Keratinocyte (primary cell): ENCODE measurements at regions not wholly inside any gene's neighbourhood (a gene's known extent, or its start where the extent isn't known, plus 50 kb on each side); places are given as distances from the start of the nearest gene placed in this dataset.

Experiments
- DNase-seq: peaks from one replicate; pipeline ENCODE4 v3.0.0-alpha.2; 2011; ENCODE audit warnings: low read depth, missing footprints, low spot score
- FAIRE-seq: peaks from 2 replicates; lab custom pipeline; 2011; peaks lifted over from hg19 to GRCh38; lab: Jason Lieb, UNC
- H2AFZ ChIP-seq: 2 replicates; pipeline ENCODE4 v1.6.0; 2012; ENCODE audit warnings: low read length, control low read depth, inconsistent platforms; ENCODE audit not compliant: control insufficient read depth
- H3K27ac ChIP-seq: 2 replicates; pipeline ENCODE4 v1.5.1; 2011; ENCODE audit warnings: low read length; ENCODE audit not compliant: control insufficient read depth, insufficient read depth
- H3K27me3 ChIP-seq: 3 replicates; pipeline ENCODE4 v1.6.0; 2011; ENCODE audit warnings: low read length; ENCODE audit not compliant: control insufficient read depth, insufficient read depth; ENCODE audit errors: extremely low read depth
- H3K36me3 ChIP-seq, 2 experiments: 2 replicates in 1 of 2; 3 replicates in 1 of 2; pipeline ENCODE4 v1.5.1; 2011; ENCODE audit warnings: low read length in 2 of 2, mild to moderate bottlenecking in 1 of 2; ENCODE audit not compliant: control insufficient read depth in 2 of 2, insufficient read depth in 2 of 2; ENCODE audit errors: extremely low read depth in 1 of 2
- H3K4me1 ChIP-seq: 3 replicates; pipeline ENCODE4 v1.5.1; 2011; ENCODE audit warnings: low read length; ENCODE audit not compliant: control insufficient read depth, insufficient read depth; ENCODE audit errors: extremely low read depth
- H3K4me2 ChIP-seq: 3 replicates; pipeline ENCODE4 v1.6.0; 2011; ENCODE audit warnings: low read depth, low read length; ENCODE audit not compliant: control insufficient read depth, insufficient read depth; ENCODE audit errors: extremely low read depth
- H3K4me3 ChIP-seq, 3 experiments: fragments of 200-600 bp in 1 of 3; sonication (generic) in 1 of 3; 2 replicates in 2 of 3; 3 replicates in 1 of 3; pipeline ENCODE4 v1.5.1; 2011 to 2016; ENCODE audit warnings: low read length in 3 of 3, mild to moderate bottlenecking in 3 of 3, control low read depth in 2 of 3, inconsistent platforms in 1 of 3, low read depth in 1 of 3, mixed read lengths in 1 of 3, mixed run types in 1 of 3, moderate library complexity in 1 of 3; ENCODE audit not compliant: control insufficient read depth in 2 of 3, insufficient read depth in 2 of 3; ENCODE audit errors: extremely low read depth in 1 of 3
- H3K79me2 ChIP-seq: 2 replicates; pipeline ENCODE4 v1.6.0; 2012; ENCODE audit warnings: low read length; ENCODE audit not compliant: control insufficient read depth, insufficient read depth
- H3K9ac ChIP-seq: 3 replicates; pipeline ENCODE4 v1.6.0; 2011; ENCODE audit warnings: low read length; ENCODE audit not compliant: control insufficient read depth, insufficient read depth; ENCODE audit errors: extremely low read depth
- H3K9me1 ChIP-seq: 3 replicates; pipeline ENCODE4 v1.6.0; 2011; ENCODE audit warnings: low read length; ENCODE audit not compliant: control insufficient read depth, insufficient read depth; ENCODE audit errors: extremely low read depth
- H3K9me3 ChIP-seq: 2 replicates; pipeline ENCODE4 v1.5.1; 2012; ENCODE audit warnings: low read depth, low read length; ENCODE audit not compliant: control insufficient read depth
- H4K20me1 ChIP-seq: 3 replicates; pipeline ENCODE4 v1.6.0; 2011; ENCODE audit warnings: low read length; ENCODE audit not compliant: control insufficient read depth, insufficient read depth; ENCODE audit errors: extremely low read depth
- EZH2 ChIP-seq: IDR thresholded peaks from one replicate; pipeline ENCODE4 v1.6.1; 2012; ENCODE audit warnings: inconsistent platforms, mild to moderate bottlenecking, low read length, moderate library complexity
- dilution Hi-C: fragments of 300-500 bp; cut with MboI; formaldehyde crosslinking; loops from one replicate; pipeline ENCODE4 v1.7.0; 2020; ENCODE audit warnings: low sequenced_read_pairs; ENCODE audit not compliant: extremely low pct_ligation_motif_present
- TF ChIP-seq, protein P1 (sequence below), 3 experiments: IDR thresholded peaks in 1 of 3; conservative IDR thresholded peaks in 1 of 3; optimal IDR thresholded peaks in 1 of 3; 2 replicates in 2 of 3; 3 replicates in 1 of 3; pipeline versions ENCODE3 to v1.5.1; 2011; ENCODE audit warnings: low read length in 3 of 3, mild to moderate bottlenecking in 3 of 3, moderate library complexity in 2 of 3, control low read depth in 1 of 3, inconsistent platforms in 1 of 3; ENCODE audit not compliant: insufficient read depth in 2 of 3; ENCODE audit errors: extremely low read depth in 1 of 3

GRCh38 chr5:130278136-130278535 lies 373.9 kb downstream of the CHSY3 start:
- Histone ChIP-seq H3K27ac (no peak overlapping the region), H3K4me2 (no peak overlapping the region), H2AFZ (no peak overlapping the region), H3K4me1 (peaks cover 11% of the 10 kb centered on the region), H3K9ac (no peak overlapping the region), H3K36me3 (no peaks in the 10 kb centered on the region), H3K79me2 (no peaks in the 10 kb centered on the region), H3K27me3 (no peaks in the 10 kb centered on the region), H3K9me3 (no peaks in the 10 kb centered on the region), H4K20me1 (no peaks in the 10 kb centered on the region), H3K4me3 (no peak overlapping the region), H3K9me1 (no peaks in the 10 kb centered on the region)
- DNase-seq, result no peak
- no peak for FAIRE-seq
- dilution Hi-C loops, result no loop called here
- no peak for TF ChIP-seq EZH2
- TF ChIP-seq, protein P1, sequence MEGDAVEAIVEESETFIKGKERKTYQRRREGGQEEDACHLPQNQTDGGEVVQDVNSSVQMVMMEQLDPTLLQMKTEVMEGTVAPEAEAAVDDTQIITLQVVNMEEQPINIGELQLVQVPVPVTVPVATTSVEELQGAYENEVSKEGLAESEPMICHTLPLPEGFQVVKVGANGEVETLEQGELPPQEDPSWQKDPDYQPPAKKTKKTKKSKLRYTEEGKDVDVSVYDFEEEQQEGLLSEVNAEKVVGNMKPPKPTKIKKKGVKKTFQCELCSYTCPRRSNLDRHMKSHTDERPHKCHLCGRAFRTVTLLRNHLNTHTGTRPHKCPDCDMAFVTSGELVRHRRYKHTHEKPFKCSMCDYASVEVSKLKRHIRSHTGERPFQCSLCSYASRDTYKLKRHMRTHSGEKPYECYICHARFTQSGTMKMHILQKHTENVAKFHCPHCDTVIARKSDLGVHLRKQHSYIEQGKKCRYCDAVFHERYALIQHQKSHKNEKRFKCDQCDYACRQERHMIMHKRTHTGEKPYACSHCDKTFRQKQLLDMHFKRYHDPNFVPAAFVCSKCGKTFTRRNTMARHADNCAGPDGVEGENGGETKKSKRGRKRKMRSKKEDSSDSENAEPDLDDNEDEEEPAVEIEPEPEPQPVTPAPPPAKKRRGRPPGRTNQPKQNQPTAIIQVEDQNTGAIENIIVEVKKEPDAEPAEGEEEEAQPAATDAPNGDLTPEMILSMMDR (optimal IDR thresholded peaks at IDR 0.05 in 1 of 3, IDR thresholded peaks at IDR 0.05 in 1 of 3, conservative IDR thresholded peaks at IDR 0.05 in 1 of 3; ENCODE audit: extremely low read depth in 1 of 3, insufficient read depth in 2 of 3, low read length in 3 of 3), result no peak

DNA sequence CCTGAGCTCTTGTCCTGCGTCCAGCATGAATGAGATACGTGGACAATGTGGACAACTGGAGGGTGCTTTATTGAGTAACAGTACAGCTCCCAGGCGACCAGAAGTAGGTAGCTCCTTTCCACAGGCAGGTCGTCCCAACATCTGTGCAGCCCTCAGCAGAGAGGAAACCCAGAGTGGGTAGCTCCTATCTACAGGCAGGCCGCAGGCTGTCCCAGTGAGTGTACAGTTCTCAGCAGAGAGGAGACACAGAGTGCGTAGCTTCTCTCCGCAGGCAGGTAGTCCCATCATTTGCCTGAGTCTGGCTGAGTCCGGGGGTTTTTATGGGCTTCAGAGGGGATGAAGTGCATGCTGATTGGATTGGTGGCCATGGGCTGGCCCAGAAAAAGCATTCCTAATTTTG lies 373.3 kb downstream of the CHSY3 start:
- H3K27ac ChIP-seq, result no peak overlapping the region
- no peaks in the 10 kb centered on the region for H4K20me1 ChIP-seq
- H3K36me3 ChIP-seq, result no peaks in the 10 kb centered on the region
- no peaks in the 10 kb centered on the region for H3K79me2 ChIP-seq
- dilution Hi-C loops, result no loop called here
- H3K9me1 ChIP-seq, result no peaks in the 10 kb centered on the region
- DNase-seq (no peak), FAIRE-seq (no peak)
- H3K9me3 ChIP-seq, result no peaks in the 10 kb centered on the region
- no peak overlapping the region for H3K4me3 ChIP-seq
- TF ChIP-seq EZH2, result no peak
- TF ChIP-seq, protein P1 (optimal IDR thresholded peaks at IDR 0.05 in 1 of 3, IDR thresholded peaks at IDR 0.05 in 1 of 3, conservative IDR thresholded peaks at IDR 0.05 in 1 of 3; ENCODE audit: extremely low read depth in 1 of 3, insufficient read depth in 2 of 3, low read length in 3 of 3), result no peak
- no peak overlapping the region for H3K4me2 ChIP-seq
- H3K9ac ChIP-seq, result no peak overlapping the region
- H2AFZ ChIP-seq, result no peak overlapping the region
- peaks cover 11% of the 10 kb centered on the region for H3K4me1 ChIP-seq
- H3K27me3 ChIP-seq, result no peaks in the 10 kb centered on the region
